ENCODE measurements at regions not wholly inside any gene's neighbourhood (a gene's known extent, or its start where the extent isn't known, plus 50 kb on each side); places are given as distances from the start of the nearest gene placed in this dataset.

- POLR2A ChIA-PET: no interaction called here
- FAIRE-seq: no peak
These were observed 346.0 kb upstream of the NCAM1 start for GRCh38 chr11:112615238-112615637.

More at GRCh38 chr11:112615238-112615637, 346.0 kb upstream of the NCAM1 start:
- no peak overlapping the region for H3K4me3 ChIP-seq (replicated peaks in 1 of 3; ENCODE audit: insufficient read depth in 1 of 3, low read depth in 1 of 3, low read length in 3 of 3)
- H3K9me3 ChIP-seq (replicated peaks; ENCODE audit: control insufficient read depth, insufficient read depth, low read length): no peaks in the 10 kb centered on the region
- TF ChIP-seq CTCF (IDR thresholded peaks at IDR 0.05; ENCODE audit: extremely low read depth in 1 of 2, insufficient read depth in 1 of 2, low read depth in 1 of 2, low read length in 2 of 2) (no peak), POLR2AphosphoS5 (IDR thresholded peaks at IDR 0.05; ENCODE audit: insufficient read depth, low read depth, low read length) (no peak), FOS (IDR thresholded peaks at IDR 0.05; ENCODE audit: borderline replicate concordance, insufficient read depth, low read length) (no peak), MYC (IDR thresholded peaks at IDR 0.05; ENCODE audit: low read depth, low read length) (no peak), POLR2A (IDR thresholded peaks at IDR 0.05; ENCODE audit: low read depth, low read length) (no peak), GATA2 (IDR thresholded peaks at IDR 0.05; ENCODE audit: insufficient read depth, insufficient read length, low read depth, low read length) (no peak), JUN (IDR thresholded peaks at IDR 0.05; ENCODE audit: borderline replicate concordance, insufficient read depth, insufficient read length, low read depth) (no peak), EZH2 (IDR thresholded peaks at IDR 0.05; ENCODE audit: borderline replicate concordance, low read depth, low read length, severe bottlenecking) (no peak)
- TF ChIP-seq, protein P1, sequence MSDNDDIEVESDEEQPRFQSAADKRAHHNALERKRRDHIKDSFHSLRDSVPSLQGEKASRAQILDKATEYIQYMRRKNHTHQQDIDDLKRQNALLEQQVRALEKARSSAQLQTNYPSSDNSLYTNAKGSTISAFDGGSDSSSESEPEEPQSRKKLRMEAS (IDR thresholded peaks at IDR 0.05; ENCODE audit: insufficient read depth, insufficient read length): no peak
- no peaks in the 10 kb centered on the region for H3K36me3 ChIP-seq (ENCODE audit: control insufficient read depth in 2 of 2, extremely low read depth in 1 of 2, insufficient read depth in 2 of 2, low read length in 2 of 2)
- dilution Hi-C loops (cut with MboI; ENCODE audit: extremely low pct_ligation_motif_present, low sequenced_read_pairs): no loop called here
- H3K79me2 ChIP-seq (ENCODE audit: control insufficient read depth, insufficient read depth, low read length): no peaks in the 10 kb centered on the region
- no peaks in the 10 kb centered on the region for H3K9me1 ChIP-seq (replicated peaks; ENCODE audit: control insufficient read depth, extremely low read depth, insufficient read depth, low read length)
- no peak overlapping the region for H3K4me2 ChIP-seq (ENCODE audit: insufficient read depth, low read length)
- no peak for DNase-seq (ENCODE audit: low read depth, low spot score)
- CTCF ChIA-PET: interaction anchor here (1.2 kb wide), 1 partner anchor 27 kb away, joined by 4 read pairs; no protein-coding TSS in a partner anchor
- no TSS peak for BruUV-seq (replicated peaks)
- H2AFZ ChIP-seq (ENCODE audit: low read depth, low read length): no peak overlapping the region
- H3K27ac ChIP-seq (ENCODE audit: insufficient read depth, low read depth, low read length): no peak overlapping the region
- no peak overlapping the region for H3K9ac ChIP-seq (replicated peaks; ENCODE audit: extremely low read depth, insufficient read depth, low read length)
- H3K27me3 ChIP-seq (ENCODE audit: control insufficient read depth in 2 of 2, insufficient read depth in 2 of 2, low read length in 2 of 2): no peaks in the 10 kb centered on the region
- H3K4me1 ChIP-seq (ENCODE audit: control insufficient read depth, extremely low read depth, insufficient read depth, low read length): peaks cover 29% of the 10 kb centered on the region
- no peaks in the 10 kb centered on the region for H4K20me1 ChIP-seq (replicated peaks; ENCODE audit: control insufficient read depth, extremely low read depth, insufficient read depth, low read length)
- intact Hi-C loops (cut with micrococcal nuclease): no loop called here
